ENCODE measurements at regions not wholly inside any gene's neighbourhood (a gene's known extent, or its start where the extent isn't known, plus 50 kb on each side); places are given as distances from the start of the nearest gene placed in this dataset.

GRCh38 chr2:16051841-16052564, 111.7 kb downstream of the MYCN start:
- Histone ChIP-seq H3K36me3 (ENCODE audit: low read length) (no peaks in the 10 kb centered on the region), H3K27ac (ENCODE audit: low read depth, low read length) (no peak overlapping the region), H3K9ac (ENCODE audit: low read length) (no peak overlapping the region), H4K20me1 (ENCODE audit: low read depth, low read length) (no peaks in the 10 kb centered on the region), H3K4me3 (ENCODE audit: insufficient read depth, low read length, poor library complexity, severe bottlenecking) (no peak overlapping the region), H3K27me3 (ENCODE audit: low read length) (no peaks in the 10 kb centered on the region), H3K79me2 (ENCODE audit: insufficient read depth, low read length) (no peaks in the 10 kb centered on the region), H3F3A (ENCODE audit: insufficient read depth) (no peaks in the 10 kb centered on the region), H3K9me2 (replicated peaks; ENCODE audit: insufficient read depth, low read length) (no peaks in the 10 kb centered on the region), H3K9me3 (ENCODE audit: insufficient read depth, low read length) (no peaks in the 10 kb centered on the region), H2AFZ (ENCODE audit: low read depth, low read length, severe bottlenecking) (no peak overlapping the region), H3K4me2 (ENCODE audit: low read depth, low read length, poor library complexity, severe bottlenecking) (no peak overlapping the region)
- no peak for TF ChIP-seq CTCF (IDR thresholded peaks at IDR 0.05; ENCODE audit: insufficient read depth, low read length, poor library complexity, severe bottlenecking)

- H4K20me1 ChIP-seq (ENCODE audit: low read depth, low read length): no peaks in the 10 kb centered on the region
- H3K4me2 ChIP-seq (ENCODE audit: low read depth, low read length, poor library complexity, severe bottlenecking): no peak overlapping the region
- H3K4me3 ChIP-seq (ENCODE audit: insufficient read depth, low read length, poor library complexity, severe bottlenecking): no peak overlapping the region
- H2AFZ ChIP-seq (ENCODE audit: low read depth, low read length, severe bottlenecking): no peak overlapping the region
- no peak overlapping the region for H3K27ac ChIP-seq (ENCODE audit: low read depth, low read length)
- no peak overlapping the region for H3K9ac ChIP-seq (ENCODE audit: low read length)
- H3K79me2 ChIP-seq (ENCODE audit: insufficient read depth, low read length): no peaks in the 10 kb centered on the region
- no peaks in the 10 kb centered on the region for H3F3A ChIP-seq (ENCODE audit: insufficient read depth)
- no peak for TF ChIP-seq EZH2phosphoT487 (conservative IDR thresholded peaks at IDR 0.05; ENCODE audit: low read length)
- TF ChIP-seq CTCF (IDR thresholded peaks at IDR 0.05; ENCODE audit: insufficient read depth, low read length, poor library complexity, severe bottlenecking): no peak
- H3K36me3 ChIP-seq (ENCODE audit: low read length): no peaks in the 10 kb centered on the region
- no peaks in the 10 kb centered on the region for H3K9me3 ChIP-seq (ENCODE audit: insufficient read depth, low read length)
- H3K27me3 ChIP-seq (ENCODE audit: low read length): no peaks in the 10 kb centered on the region
- no peaks in the 10 kb centered on the region for H3K9me2 ChIP-seq (replicated peaks; ENCODE audit: insufficient read depth, low read length)
Observed at GRCh38 chr2:16050908-16051489, 110.6 kb downstream of the MYCN start.

- no peaks in the 10 kb centered on the region for H3K36me3 ChIP-seq (ENCODE audit: low read length)
- no peaks in the 10 kb centered on the region for H4K20me1 ChIP-seq (ENCODE audit: low read depth, low read length)
- H3K9me3 ChIP-seq (ENCODE audit: insufficient read depth, low read length): no peaks in the 10 kb centered on the region
- H3K9ac ChIP-seq (ENCODE audit: low read length): no peak overlapping the region
- TF ChIP-seq CTCF (IDR thresholded peaks at IDR 0.05; ENCODE audit: insufficient read depth, low read length, poor library complexity, severe bottlenecking) (no peak), EZH2phosphoT487 (conservative IDR thresholded peaks at IDR 0.05; ENCODE audit: low read length) (no peak)
- no peaks in the 10 kb centered on the region for H3F3A ChIP-seq (ENCODE audit: insufficient read depth)
- H3K4me3 ChIP-seq (ENCODE audit: insufficient read depth, low read length, poor library complexity, severe bottlenecking): no peak overlapping the region
- no peak overlapping the region for H2AFZ ChIP-seq (ENCODE audit: low read depth, low read length, severe bottlenecking)
- H3K4me2 ChIP-seq (ENCODE audit: low read depth, low read length, poor library complexity, severe bottlenecking): no peak overlapping the region
- no peaks in the 10 kb centered on the region for H3K27me3 ChIP-seq (ENCODE audit: low read length)
- H3K79me2 ChIP-seq (ENCODE audit: insufficient read depth, low read length): no peaks in the 10 kb centered on the region
- H3K27ac ChIP-seq (ENCODE audit: low read depth, low read length): no peak overlapping the region
- no peaks in the 10 kb centered on the region for H3K9me2 ChIP-seq (replicated peaks; ENCODE audit: insufficient read depth, low read length)
Observed at GRCh38 chr2:16050261-16050907, 110.0 kb downstream of the MYCN start.
